ENCODE measurements at regions not wholly inside any gene's neighbourhood (a gene's known extent, or its start where the extent isn't known, plus 50 kb on each side); places are given as distances from the start of the nearest gene placed in this dataset.

DNA sequence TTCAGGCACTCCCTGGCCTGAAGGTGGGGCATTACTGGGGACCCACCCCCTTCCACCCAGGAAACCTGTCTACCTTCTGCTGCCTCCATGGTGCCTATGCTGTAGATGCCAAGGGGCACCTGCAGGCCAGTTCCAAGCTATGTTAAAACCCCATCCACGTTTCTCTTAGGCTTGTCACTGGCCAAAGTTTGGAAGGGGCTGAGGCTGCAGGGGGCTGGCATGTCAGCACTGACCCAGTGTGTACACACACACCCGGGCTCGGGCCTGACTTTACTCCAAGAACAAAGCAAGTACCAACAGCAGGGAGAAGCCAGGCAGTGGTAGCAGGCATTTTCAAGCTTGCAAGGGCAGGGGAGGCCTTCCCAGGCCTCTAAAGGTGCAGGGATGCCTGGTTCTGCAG, 53.8 kb upstream of the PCDH15 start:
- TF ChIP-seq, protein P1, sequence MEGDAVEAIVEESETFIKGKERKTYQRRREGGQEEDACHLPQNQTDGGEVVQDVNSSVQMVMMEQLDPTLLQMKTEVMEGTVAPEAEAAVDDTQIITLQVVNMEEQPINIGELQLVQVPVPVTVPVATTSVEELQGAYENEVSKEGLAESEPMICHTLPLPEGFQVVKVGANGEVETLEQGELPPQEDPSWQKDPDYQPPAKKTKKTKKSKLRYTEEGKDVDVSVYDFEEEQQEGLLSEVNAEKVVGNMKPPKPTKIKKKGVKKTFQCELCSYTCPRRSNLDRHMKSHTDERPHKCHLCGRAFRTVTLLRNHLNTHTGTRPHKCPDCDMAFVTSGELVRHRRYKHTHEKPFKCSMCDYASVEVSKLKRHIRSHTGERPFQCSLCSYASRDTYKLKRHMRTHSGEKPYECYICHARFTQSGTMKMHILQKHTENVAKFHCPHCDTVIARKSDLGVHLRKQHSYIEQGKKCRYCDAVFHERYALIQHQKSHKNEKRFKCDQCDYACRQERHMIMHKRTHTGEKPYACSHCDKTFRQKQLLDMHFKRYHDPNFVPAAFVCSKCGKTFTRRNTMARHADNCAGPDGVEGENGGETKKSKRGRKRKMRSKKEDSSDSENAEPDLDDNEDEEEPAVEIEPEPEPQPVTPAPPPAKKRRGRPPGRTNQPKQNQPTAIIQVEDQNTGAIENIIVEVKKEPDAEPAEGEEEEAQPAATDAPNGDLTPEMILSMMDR (IDR thresholded peaks at IDR 0.05), result no peak
- H3K4me1 ChIP-seq (ENCODE audit: control insufficient read depth in 1 of 2, low read depth in 2 of 2), result no peaks in the 10 kb centered on the region
- H3K36me3 ChIP-seq, result no peaks in the 10 kb centered on the region
- DNase-seq (ENCODE audit: low spot score), result no peak
- H3K27me3 ChIP-seq (replicated peaks; ENCODE audit: insufficient read depth), result no peaks in the 10 kb centered on the region
- ATAC-seq (ENCODE audit: insufficient number of reproducible peaks, low FRiP score, low read depth), result no peak
- no peak overlapping the region for H3K27ac ChIP-seq
- H3K4me3 ChIP-seq, result no peak overlapping the region
- H3K9me3 ChIP-seq, result no peaks in the 10 kb centered on the region

- ATAC-seq (ENCODE audit: insufficient number of reproducible peaks, low FRiP score, low read depth) (no peak), DNase-seq (ENCODE audit: low spot score) (no peak)
- H3K27ac ChIP-seq, result no peak overlapping the region
- no peaks in the 10 kb centered on the region for H3K27me3 ChIP-seq (replicated peaks; ENCODE audit: insufficient read depth)
- TF ChIP-seq, protein P1 (IDR thresholded peaks at IDR 0.05), result no peak
- no peaks in the 10 kb centered on the region for H3K4me1 ChIP-seq (ENCODE audit: control insufficient read depth in 1 of 2, low read depth in 2 of 2)
- no peak overlapping the region for H3K4me3 ChIP-seq
- H3K9me3 ChIP-seq, result no peaks in the 10 kb centered on the region
- H3K36me3 ChIP-seq, result no peaks in the 10 kb centered on the region
Measured at GRCh38 chr10:54854389-54854788, 53.4 kb upstream of the PCDH15 start.

- ATAC-seq (ENCODE audit: insufficient number of reproducible peaks, low FRiP score, low read depth) (no peak), DNase-seq (ENCODE audit: low spot score) (no peak)
- Histone ChIP-seq H3K27me3 (replicated peaks; ENCODE audit: insufficient read depth) (no peaks in the 10 kb centered on the region), H3K9me3 (no peaks in the 10 kb centered on the region), H3K4me1 (ENCODE audit: control insufficient read depth in 1 of 2, low read depth in 2 of 2) (no peaks in the 10 kb centered on the region), H3K36me3 (no peaks in the 10 kb centered on the region), H3K4me3 (no peak overlapping the region), H3K27ac (no peak overlapping the region)
- TF ChIP-seq, protein P1 (IDR thresholded peaks at IDR 0.05), result no peak
Measured at GRCh38 chr10:54853883-54854282, 52.9 kb upstream of the PCDH15 start.
